WTC11 (cell line): ENCODE measurements at regions not wholly inside any gene's neighbourhood (a gene's known extent, or its start where the extent isn't known, plus 50 kb on each side); places are given as distances from the start of the nearest gene placed in this dataset.

Experiments
- ATAC-seq: fragments of 200-7000 bp; cut with Tn5 transposase; 2 replicates; pipeline ENCODE4 v1.10.0; 2021; ENCODE audit warnings: mild to moderate bottlenecking, moderate library complexity
- CTCF ChIA-PET: fragments of 300-600 bp; sonication (Branson Sonifier 250); formaldehyde crosslinking; loops from one replicate; lab custom pipeline; 2021; ENCODE audit warnings: antibody characterized with exemption; lab: Charles Lee
- POLR2A ChIA-PET: fragments of 350-600 bp; sonication (Branson Sonifier 250); formaldehyde crosslinking; loops from one replicate; lab custom pipeline; 2021; ENCODE audit warnings: antibody characterized with exemption; lab: Charles Lee
- DNase-seq: peaks from one replicate; pipeline ENCODE4 v3.0.0; 2021; ENCODE audit warnings: low spot score
- H3K27ac Mint-ChIP-seq: 2 replicates; pipeline ENCODE4 v1.8.0; 2021; ENCODE audit warnings: mixed read lengths
- H3K27me3 Mint-ChIP-seq: 2 replicates; pipeline ENCODE4 v1.8.0; 2021; ENCODE audit warnings: low read depth, mild to moderate bottlenecking, moderate library complexity, mixed read lengths
- H3K36me3 Mint-ChIP-seq: 2 replicates; pipeline ENCODE4 v1.8.0; 2021; ENCODE audit warnings: mixed read lengths
- H3K4me1 Mint-ChIP-seq: 2 replicates; pipeline ENCODE4 v1.8.0; 2022; ENCODE audit warnings: mixed read lengths
- H3K4me3 Mint-ChIP-seq: 2 replicates; pipeline ENCODE4 v1.8.0; 2021; ENCODE audit warnings: mild to moderate bottlenecking, moderate library complexity, mixed read lengths
- H3K9me3 Mint-ChIP-seq: 2 replicates; pipeline ENCODE4 v1.8.0; 2021; ENCODE audit warnings: mixed read lengths
- CREB1 ChIP-seq: sonication (generic); formaldehyde crosslinking; IDR thresholded peaks from 2 replicates; pipeline ENCODE4 v1.8.0; 2023; ENCODE audit warnings: mild to moderate bottlenecking, missing genetic modification reagents
- CREM ChIP-seq: sonication (generic); formaldehyde crosslinking; IDR thresholded peaks from 2 replicates; pipeline ENCODE4 v1.8.1; 2022; ENCODE audit warnings: mild to moderate bottlenecking, missing genetic modification reagents, moderate library complexity
- GTF2I ChIP-seq: fragments of 250-450 bp; sonication (Bioruptor Pico); conservative IDR thresholded peaks from 2 replicates; pipeline ENCODE4 v1.4.0; 2021; ENCODE audit warnings: mild to moderate bottlenecking
- IRF2 ChIP-seq: sonication (generic); formaldehyde crosslinking; IDR thresholded peaks from 2 replicates; pipeline ENCODE4 v1.8.0; 2022; ENCODE audit warnings: low read depth, missing genetic modification reagents, borderline replicate concordance
- NR2C2 ChIP-seq: sonication (generic); formaldehyde crosslinking; IDR thresholded peaks from 2 replicates; pipeline ENCODE4 v1.8.0; 2022; ENCODE audit warnings: mild to moderate bottlenecking, missing genetic modification reagents
- RELA ChIP-seq: sonication (generic); formaldehyde crosslinking; IDR thresholded peaks from 2 replicates; pipeline ENCODE4 v1.8.1; 2022; ENCODE audit warnings: missing genetic modification reagents, mild to moderate bottlenecking, borderline replicate concordance
- SMAD4 ChIP-seq: sonication (generic); formaldehyde crosslinking; IDR thresholded peaks from 2 replicates; pipeline ENCODE4 v1.8.0; 2022; ENCODE audit warnings: mild to moderate bottlenecking, missing genetic modification reagents
- ZNF317 ChIP-seq: sonication (generic); formaldehyde crosslinking; IDR thresholded peaks from 2 replicates; pipeline ENCODE4 v1.8.1; 2023; ENCODE audit warnings: low read depth, mild to moderate bottlenecking, moderate library complexity, missing genetic modification reagents, borderline replicate concordance
- TF ChIP-seq, protein P1 (sequence below): sonication (generic); formaldehyde crosslinking; IDR thresholded peaks from 2 replicates; pipeline ENCODE4 v1.8.0; 2022; ENCODE audit warnings: mild to moderate bottlenecking, missing genetic modification reagents
- TF ChIP-seq, protein P2 (sequence below): sonication (generic); formaldehyde crosslinking; IDR thresholded peaks from 2 replicates; pipeline ENCODE4 v1.8.1; 2022; ENCODE audit warnings: mild to moderate bottlenecking, moderate library complexity, missing genetic modification reagents
- TF ChIP-seq, protein P3 (sequence below): sonication (generic); formaldehyde crosslinking; conservative IDR thresholded peaks from 2 replicates; pipeline ENCODE4 v1.8.1; 2022; ENCODE audit warnings: mild to moderate bottlenecking, missing genetic modification reagents
- TF ChIP-seq, protein P4 (sequence below): fragments of 250-450 bp; sonication (Bioruptor Pico); IDR thresholded peaks from 2 replicates; pipeline ENCODE4 v1.8.0; 2021; ENCODE audit warnings: mild to moderate bottlenecking
- TF ChIP-seq, protein P5 (sequence below): sonication (generic); formaldehyde crosslinking; IDR thresholded peaks from 2 replicates; pipeline ENCODE4 v1.8.0; 2023; ENCODE audit warnings: missing genetic modification reagents
- TF ChIP-seq, protein P6 (sequence below): sonication (generic); formaldehyde crosslinking; conservative IDR thresholded peaks from 2 replicates; pipeline ENCODE4 v1.8.1; 2023; ENCODE audit warnings: mild to moderate bottlenecking, low read depth, missing genetic modification reagents, moderate library complexity
- TF ChIP-seq, protein P7 (sequence below): fragments of 200-600 bp; IDR thresholded peaks from 2 replicates; pipeline ENCODE4 v1.8.0; 2022; ENCODE audit warnings: antibody characterized with exemption

DNA sequence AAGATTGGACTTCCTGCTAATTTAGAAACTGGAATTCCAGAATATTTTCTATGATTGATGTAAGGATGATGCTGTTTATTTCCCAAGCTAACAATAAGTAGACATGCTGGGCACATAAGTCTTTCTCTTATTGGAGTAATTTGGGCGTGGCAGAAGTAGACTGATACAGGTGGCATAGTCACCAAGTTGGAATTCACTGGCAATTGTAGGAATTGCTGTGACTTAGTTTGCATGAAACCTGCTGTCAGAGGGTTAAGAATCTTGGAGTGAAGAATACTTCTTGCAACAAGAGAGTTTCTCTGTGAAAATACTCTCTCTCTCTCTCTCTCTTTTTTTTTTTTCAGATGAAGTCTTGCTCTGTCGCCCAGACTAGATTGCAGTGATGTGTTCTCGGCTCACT lies 569.7 kb downstream of the REEP3 start:
- Mint-ChIP-seq H3K4me1 (peaks cover 27% of the 10 kb centered on the region), H3K27ac (no peak overlapping the region), H3K4me3 (no peak overlapping the region), H3K9me3 (no peaks in the 10 kb centered on the region), H3K36me3 (no peaks in the 10 kb centered on the region), H3K27me3 (peaks cover 31% of the 10 kb centered on the region)
- no peak for TF ChIP-seq GTF2I (CRISPR knock-in tag)
- TF ChIP-seq CREB1: no peak
- TF ChIP-seq, protein P1, sequence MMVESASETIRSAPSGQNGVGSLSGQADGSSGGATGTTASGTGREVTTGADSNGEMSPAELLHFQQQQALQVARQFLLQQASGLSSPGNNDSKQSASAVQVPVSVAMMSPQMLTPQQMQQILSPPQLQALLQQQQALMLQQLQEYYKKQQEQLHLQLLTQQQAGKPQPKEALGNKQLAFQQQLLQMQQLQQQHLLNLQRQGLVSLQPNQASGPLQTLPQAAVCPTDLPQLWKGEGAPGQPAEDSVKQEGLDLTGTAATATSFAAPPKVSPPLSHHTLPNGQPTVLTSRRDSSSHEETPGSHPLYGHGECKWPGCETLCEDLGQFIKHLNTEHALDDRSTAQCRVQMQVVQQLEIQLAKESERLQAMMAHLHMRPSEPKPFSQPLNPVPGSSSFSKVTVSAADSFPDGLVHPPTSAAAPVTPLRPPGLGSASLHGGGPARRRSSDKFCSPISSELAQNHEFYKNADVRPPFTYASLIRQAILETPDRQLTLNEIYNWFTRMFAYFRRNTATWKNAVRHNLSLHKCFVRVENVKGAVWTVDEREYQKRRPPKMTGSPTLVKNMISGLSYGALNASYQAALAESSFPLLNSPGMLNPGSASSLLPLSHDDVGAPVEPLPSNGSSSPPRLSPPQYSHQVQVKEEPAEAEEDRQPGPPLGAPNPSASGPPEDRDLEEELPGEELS (CRISPR knock-in tag): no peak
- TF ChIP-seq CREM: no peak
- TF ChIP-seq SMAD4 (CRISPR knock-in tag): no peak
- TF ChIP-seq, protein P2, sequence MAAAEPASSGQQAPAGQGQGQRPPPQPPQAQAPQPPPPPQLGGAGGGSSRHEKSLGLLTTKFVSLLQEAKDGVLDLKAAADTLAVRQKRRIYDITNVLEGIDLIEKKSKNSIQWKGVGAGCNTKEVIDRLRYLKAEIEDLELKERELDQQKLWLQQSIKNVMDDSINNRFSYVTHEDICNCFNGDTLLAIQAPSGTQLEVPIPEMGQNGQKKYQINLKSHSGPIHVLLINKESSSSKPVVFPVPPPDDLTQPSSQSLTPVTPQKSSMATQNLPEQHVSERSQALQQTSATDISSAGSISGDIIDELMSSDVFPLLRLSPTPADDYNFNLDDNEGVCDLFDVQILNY (CRISPR knock-in tag): no peak
- TF ChIP-seq, protein P3, sequence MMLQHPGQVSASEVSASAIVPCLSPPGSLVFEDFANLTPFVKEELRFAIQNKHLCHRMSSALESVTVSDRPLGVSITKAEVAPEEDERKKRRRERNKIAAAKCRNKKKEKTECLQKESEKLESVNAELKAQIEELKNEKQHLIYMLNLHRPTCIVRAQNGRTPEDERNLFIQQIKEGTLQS (CRISPR knock-in tag): no peak
- TF ChIP-seq ZNF317 (CRISPR knock-in tag): no peak
- TF ChIP-seq, protein P4, sequence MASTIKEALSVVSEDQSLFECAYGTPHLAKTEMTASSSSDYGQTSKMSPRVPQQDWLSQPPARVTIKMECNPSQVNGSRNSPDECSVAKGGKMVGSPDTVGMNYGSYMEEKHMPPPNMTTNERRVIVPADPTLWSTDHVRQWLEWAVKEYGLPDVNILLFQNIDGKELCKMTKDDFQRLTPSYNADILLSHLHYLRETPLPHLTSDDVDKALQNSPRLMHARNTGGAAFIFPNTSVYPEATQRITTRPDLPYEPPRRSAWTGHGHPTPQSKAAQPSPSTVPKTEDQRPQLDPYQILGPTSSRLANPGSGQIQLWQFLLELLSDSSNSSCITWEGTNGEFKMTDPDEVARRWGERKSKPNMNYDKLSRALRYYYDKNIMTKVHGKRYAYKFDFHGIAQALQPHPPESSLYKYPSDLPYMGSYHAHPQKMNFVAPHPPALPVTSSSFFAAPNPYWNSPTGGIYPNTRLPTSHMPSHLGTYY (CRISPR knock-in tag): no peak
- TF ChIP-seq, protein P5, sequence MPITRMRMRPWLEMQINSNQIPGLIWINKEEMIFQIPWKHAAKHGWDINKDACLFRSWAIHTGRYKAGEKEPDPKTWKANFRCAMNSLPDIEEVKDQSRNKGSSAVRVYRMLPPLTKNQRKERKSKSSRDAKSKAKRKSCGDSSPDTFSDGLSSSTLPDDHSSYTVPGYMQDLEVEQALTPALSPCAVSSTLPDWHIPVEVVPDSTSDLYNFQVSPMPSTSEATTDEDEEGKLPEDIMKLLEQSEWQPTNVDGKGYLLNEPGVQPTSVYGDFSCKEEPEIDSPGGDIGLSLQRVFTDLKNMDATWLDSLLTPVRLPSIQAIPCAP (CRISPR knock-in tag): no peak
- TF ChIP-seq, protein P6, sequence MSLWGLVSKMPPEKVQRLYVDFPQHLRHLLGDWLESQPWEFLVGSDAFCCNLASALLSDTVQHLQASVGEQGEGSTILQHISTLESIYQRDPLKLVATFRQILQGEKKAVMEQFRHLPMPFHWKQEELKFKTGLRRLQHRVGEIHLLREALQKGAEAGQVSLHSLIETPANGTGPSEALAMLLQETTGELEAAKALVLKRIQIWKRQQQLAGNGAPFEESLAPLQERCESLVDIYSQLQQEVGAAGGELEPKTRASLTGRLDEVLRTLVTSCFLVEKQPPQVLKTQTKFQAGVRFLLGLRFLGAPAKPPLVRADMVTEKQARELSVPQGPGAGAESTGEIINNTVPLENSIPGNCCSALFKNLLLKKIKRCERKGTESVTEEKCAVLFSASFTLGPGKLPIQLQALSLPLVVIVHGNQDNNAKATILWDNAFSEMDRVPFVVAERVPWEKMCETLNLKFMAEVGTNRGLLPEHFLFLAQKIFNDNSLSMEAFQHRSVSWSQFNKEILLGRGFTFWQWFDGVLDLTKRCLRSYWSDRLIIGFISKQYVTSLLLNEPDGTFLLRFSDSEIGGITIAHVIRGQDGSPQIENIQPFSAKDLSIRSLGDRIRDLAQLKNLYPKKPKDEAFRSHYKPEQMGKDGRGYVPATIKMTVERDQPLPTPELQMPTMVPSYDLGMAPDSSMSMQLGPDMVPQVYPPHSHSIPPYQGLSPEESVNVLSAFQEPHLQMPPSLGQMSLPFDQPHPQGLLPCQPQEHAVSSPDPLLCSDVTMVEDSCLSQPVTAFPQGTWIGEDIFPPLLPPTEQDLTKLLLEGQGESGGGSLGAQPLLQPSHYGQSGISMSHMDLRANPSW (CRISPR knock-in tag): no peak
- no peak for TF ChIP-seq RELA (CRISPR knock-in tag)
- no peak for TF ChIP-seq IRF2 (CRISPR knock-in tag)
- no peak for TF ChIP-seq NR2C2 (CRISPR knock-in tag)
- no peak for DNase-seq
- ATAC-seq: no peak
- ChIA-PET POLR2A (interaction anchor here (0.7 kb wide), 1 partner anchor 748 kb away, joined by 4 read pairs; no protein-coding TSS in a partner anchor), CTCF (no interaction called here)

DNA sequence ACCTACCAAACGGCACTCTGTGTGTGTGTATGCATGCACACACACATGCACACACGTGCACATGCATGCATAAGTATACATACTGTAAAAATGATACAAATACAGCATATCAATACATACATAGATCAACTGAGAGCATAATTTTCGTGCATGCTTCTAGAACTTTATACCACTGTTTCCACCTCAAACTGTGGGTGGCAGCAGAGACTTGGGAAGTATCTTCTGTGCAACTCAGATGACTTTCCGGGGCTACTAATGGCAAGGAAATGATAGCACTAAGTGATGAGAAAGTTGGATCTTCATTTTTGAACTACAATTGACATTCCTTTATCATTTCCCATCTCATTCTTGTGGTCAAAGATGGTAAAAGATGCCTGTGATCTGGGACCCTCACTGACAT lies 570.7 kb downstream of the REEP3 start:
- DNase-seq (peak; percentile 29), ATAC-seq (peak; percentile 63)
- Mint-ChIP-seq H3K4me1 (peaks cover 17% of the 10 kb centered on the region), H3K27me3 (peaks cover 22% of the 10 kb centered on the region)
- CTCF ChIA-PET: no interaction called here
- POLR2A ChIA-PET: no interaction called here
- TF ChIP-seq, protein P1 (CRISPR knock-in tag): no peak
- TF ChIP-seq, protein P7, sequence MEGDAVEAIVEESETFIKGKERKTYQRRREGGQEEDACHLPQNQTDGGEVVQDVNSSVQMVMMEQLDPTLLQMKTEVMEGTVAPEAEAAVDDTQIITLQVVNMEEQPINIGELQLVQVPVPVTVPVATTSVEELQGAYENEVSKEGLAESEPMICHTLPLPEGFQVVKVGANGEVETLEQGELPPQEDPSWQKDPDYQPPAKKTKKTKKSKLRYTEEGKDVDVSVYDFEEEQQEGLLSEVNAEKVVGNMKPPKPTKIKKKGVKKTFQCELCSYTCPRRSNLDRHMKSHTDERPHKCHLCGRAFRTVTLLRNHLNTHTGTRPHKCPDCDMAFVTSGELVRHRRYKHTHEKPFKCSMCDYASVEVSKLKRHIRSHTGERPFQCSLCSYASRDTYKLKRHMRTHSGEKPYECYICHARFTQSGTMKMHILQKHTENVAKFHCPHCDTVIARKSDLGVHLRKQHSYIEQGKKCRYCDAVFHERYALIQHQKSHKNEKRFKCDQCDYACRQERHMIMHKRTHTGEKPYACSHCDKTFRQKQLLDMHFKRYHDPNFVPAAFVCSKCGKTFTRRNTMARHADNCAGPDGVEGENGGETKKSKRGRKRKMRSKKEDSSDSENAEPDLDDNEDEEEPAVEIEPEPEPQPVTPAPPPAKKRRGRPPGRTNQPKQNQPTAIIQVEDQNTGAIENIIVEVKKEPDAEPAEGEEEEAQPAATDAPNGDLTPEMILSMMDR: peak; percentile 23; the same call in 1 of the 2 replicates
- TF ChIP-seq, all 79 proteins: peak for 1
- Mint-ChIP-seq H3K4me3 (no peak overlapping the region), H3K9me3 (no peaks in the 10 kb centered on the region), H3K36me3 (no peaks in the 10 kb centered on the region), H3K27ac (no peak overlapping the region)
